NCI-H82 (cell line): ENCODE measurements at regions not wholly inside any gene's neighbourhood (a gene's known extent, or its start where the extent isn't known, plus 50 kb on each side); places are given as distances from the start of the nearest gene placed in this dataset.

ENCODE experiments used
- DNase-seq: peaks from one replicate; lab custom pipeline; 2025; lab: John Stamatoyannopoulos, UW

DNA sequence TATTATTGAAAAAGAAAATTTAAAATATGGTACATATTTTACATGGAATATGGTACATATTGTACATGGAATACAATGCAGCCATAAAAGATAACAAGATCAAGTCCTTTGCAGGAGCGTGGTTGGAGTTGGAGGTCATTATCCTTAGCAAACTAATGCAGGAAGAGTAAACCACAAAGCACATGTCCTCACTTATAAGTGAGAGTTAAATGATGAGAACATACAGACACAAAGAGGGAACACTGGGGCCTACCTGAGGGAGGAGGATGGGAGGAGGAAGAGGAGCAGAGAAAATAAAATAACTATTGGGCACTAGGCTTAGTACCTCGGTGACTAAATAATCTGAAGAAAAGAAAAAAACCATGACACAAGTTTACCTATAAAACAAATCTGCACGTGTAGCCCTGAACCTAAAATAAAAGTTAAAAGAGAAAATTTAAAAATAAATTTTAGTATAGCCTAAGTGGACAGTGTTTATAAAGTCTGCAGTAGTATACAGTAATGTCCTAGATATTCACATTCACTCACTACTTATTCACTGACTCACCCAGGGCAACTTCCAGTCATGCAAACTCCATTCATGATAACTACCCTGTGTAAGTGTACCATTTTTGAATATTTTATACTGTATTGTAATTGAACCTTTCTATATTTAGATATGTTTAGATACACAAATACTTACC, 204.4 kb downstream of the FAM76B start:
- no peak for DNase-seq

- no peak for DNase-seq
Observed at GRCh38 chr11:95584589-95584988, 205.0 kb downstream of the FAM76B start.

- no peak for DNase-seq
Observed at GRCh38 chr11:95584180-95584579, 205.4 kb downstream of the FAM76B start.

DNA sequence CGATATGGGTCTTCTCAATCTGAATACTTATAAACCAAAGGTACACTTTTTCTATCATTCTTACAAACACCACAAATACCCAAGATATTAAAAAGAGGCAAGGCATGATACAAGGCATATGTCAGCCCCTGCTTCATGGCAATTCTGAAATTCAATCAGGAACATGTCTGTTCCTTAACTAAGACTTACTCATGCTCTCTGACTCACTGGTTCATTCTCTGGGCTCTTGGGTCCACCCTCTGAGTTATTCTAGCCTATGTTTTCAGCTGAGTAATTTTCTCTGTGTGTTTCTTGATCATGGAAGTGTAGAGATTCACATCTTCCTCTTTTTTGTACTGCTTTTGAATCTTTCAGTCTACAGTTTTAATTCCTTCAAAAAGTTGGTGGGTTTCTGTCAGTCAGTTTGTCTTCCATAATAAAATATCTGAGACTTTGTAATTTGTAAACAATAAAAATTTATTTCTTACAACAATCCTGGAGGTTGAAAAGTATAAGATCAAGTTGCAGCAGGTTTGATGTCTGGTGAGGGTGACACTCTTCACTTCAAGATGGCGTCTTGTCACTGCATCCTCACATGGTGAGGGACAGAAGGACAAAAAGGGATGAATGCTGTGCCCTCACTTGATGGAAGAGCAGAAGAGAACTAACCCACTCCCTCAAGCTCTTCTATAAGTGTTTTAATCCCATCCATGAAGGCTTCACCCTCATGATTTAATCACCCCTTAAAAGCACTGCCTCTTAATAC, 211.7 kb downstream of the FAM76B start:
- no peak for DNase-seq

- DNase-seq = no peak
Observed at GRCh38 chr11:95576146-95576845, 213.3 kb downstream of the FAM76B start.

- DNase-seq = no peak
Observed at GRCh38 chr11:95575517-95575916, 214.1 kb downstream of the FAM76B start.

DNA sequence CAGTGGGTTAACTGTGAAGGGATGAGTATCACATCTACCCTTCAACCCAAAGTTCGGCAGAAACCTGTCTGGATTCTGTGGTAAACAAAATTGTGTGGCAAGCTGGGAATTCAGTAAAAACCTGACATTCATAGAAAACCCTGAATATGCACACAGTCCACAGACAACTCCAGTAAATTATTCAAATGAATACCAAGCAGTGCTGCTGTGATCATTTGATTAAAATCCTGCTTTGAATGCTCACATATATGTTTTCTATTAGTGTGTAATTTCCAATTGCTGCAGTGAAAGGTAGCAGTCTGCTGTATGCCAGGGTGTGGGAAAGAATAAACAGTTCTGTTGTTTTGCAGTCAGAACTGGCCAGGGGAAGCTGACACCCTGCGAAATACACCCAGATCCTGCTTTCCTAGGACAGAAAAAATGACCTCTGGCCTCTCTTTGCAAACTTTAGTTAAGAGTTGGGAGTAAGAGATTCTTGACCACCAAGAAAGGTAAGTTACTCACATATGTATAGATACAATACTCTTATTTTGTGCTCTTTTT, 217.8 kb downstream of the FAM76B start:
- no peak for DNase-seq

DNA sequence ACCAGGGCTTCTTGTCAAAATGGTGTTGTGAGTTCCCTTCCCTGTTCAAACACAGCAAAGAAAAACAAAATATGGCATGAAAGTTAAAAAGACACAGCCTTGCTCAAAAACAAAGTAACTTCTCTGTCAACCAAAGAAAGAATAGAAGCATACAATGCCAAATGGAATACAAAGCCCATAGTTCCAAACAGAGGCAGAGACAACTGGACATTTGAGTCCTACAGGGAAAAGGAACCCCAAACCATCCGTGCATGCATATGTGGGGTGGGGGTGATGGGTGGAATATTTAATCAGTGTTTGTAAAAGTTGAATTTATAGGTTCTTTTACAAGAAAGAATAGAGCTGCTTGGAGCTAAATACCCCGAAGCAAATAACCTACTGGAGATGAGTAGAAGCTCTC, 218.7 kb downstream of the FAM76B start:
- no peak for DNase-seq

- DNase-seq = no peak
Observed at GRCh38 chr11:95569207-95569606, 220.4 kb downstream of the FAM76B start.

- DNase-seq = no peak
Observed at GRCh38 chr11:95568281-95568680, 221.3 kb downstream of the FAM76B start.

GRCh38 chr11:95567685-95568084, 221.9 kb downstream of the FAM76B start:
- no peak for DNase-seq

DNA sequence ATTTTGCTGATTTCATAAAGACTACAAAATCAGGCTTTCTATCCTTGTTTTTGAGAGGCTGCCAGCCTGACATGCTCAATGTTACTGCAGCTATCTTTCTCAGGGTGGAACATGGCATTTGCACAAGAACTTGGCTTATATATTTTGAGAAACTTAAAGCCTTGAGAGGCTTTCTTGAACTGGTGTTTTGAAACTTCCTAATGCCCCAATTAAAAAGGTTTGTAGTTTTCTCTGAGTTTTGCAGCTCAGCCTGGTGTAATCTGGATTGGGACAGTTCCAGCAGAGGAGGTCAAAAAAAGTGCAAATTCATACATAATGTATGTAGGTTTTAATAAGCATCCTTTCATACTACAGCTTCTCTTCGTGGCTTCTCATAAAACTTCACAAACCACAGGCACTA, 223.4 kb downstream of the FAM76B start:
- DNase-seq = no peak

DNA sequence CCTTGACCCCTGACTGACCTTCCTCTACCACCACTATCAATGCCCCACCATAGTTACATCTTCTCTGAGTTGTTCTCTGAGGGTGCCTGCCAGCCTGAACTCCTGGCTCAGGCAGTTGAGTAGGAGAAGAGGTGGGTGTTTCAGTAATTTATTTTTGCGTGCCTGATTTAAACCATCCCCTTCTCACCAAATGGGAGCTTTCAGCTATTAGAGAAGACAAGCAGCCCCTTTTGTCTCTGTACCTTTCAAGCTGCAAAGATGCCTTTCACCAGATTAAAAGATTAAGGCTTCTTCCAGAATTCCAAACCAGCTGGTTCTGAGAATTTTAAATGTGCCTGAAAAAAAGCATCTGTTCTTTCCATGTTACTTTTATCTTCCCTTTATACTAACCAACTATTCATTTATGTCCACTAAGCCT, 223.8 kb downstream of the FAM76B start:
- peak; percentile 77 for DNase-seq

DNA sequence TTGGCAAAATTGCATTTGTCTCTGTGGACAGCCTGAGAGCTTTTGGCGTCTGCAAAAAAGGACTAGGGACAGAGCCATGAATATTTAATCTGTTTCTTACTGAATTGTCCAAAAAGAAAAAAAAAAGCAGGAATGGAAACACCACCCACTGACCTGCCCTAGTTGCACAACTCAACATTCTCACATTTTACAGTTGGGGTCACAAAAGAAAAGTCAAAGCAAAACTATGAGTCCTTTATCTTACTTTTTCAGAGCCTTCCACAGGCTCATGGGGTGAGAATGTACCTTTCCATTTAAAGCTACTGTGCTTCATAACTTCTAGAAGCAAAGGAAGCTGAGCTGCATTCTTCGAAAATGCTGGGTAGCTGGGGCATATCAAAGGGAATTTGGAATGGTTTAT, 225.7 kb downstream of the FAM76B start:
- DNase-seq = no peak

GRCh38 chr11:95563173-95563572, 226.4 kb downstream of the FAM76B start:
- DNase-seq = no peak

- DNase-seq = no peak
Observed at GRCh38 chr11:95562196-95562921, 227.2 kb downstream of the FAM76B start.

GRCh38 chr11:95559899-95560298, 229.7 kb downstream of the FAM76B start:
- no peak for DNase-seq

GRCh38 chr11:95557376-95557775, 232.2 kb downstream of the FAM76B start:
- no peak for DNase-seq

DNA sequence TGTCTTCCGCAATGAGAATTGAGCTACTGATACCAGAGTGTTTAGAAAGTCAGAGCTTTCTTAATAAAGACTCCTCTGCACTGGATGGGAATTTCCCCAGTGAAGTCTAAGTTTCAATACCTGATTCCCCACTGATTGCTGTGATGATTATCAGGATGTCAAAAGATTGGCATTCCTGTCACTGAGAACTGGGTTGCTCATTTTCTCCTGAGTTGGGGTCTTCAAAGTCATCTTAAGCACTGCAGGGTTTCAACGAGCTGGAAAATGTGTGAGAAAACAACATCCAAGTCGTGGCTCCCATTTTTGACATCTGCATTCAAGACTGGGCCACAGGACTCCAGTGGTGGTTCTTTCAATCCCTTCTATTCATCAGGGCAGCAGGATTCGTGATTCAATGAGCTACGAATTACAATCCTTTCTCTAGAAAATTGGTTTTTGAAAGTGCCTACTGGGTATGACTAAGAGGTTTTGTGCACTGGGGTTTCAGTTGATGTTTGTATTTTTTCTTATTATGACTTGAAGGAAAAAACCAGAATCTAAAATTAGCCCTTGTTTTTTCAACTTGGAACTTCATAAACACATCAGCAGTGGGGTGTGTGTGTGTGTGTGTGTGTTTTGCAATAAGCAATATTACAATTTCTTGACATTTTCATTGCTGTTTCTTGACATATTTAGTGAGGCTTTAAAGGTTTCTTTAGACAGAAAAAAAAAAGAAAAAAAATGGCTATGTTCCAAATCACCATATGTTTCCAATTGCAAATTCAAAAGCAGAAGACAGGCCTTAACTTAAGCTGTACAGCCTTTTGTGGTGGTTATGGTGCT, 233.0 kb downstream of the FAM76B start:
- no peak for DNase-seq

- DNase-seq = no peak
Observed at GRCh38 chr11:95556011-95556341, 233.6 kb downstream of the FAM76B start.

GRCh38 chr11:95554911-95555310, 234.7 kb downstream of the FAM76B start:
- no peak for DNase-seq
